IPS-18c (cell line): ENCODE measurements at regions not wholly inside any gene's neighbourhood (a gene's known extent, or its start where the extent isn't known, plus 50 kb on each side); places are given as distances from the start of the nearest gene placed in this dataset.

Experiments
- H3K4me3 ChIP-seq: 2 replicates; pipeline ENCODE4 v1.7.0; 2013; ENCODE audit warnings: low read depth, mild to moderate bottlenecking, low read length, moderate library complexity; ENCODE audit not compliant: insufficient read depth
- H3K9me3 ChIP-seq: one replicate; pipeline ENCODE4 v1.6.1; 2013; ENCODE audit warnings: mild to moderate bottlenecking, low read length, moderate library complexity; ENCODE audit not compliant: control insufficient read depth, insufficient read depth

GRCh38 chr20:17848249-17849048 is 120.1 kb downstream of the SNX5 start:
- no peaks in the 10 kb centered on the region for H3K9me3 ChIP-seq
- no peak overlapping the region for H3K4me3 ChIP-seq

GRCh38 chr20:17845701-17846475 is 122.7 kb downstream of the SNX5 start:
- no peaks in the 10 kb centered on the region for H3K9me3 ChIP-seq
- no peak overlapping the region for H3K4me3 ChIP-seq

- no peak overlapping the region for H3K4me3 ChIP-seq
- H3K9me3 ChIP-seq: no peaks in the 10 kb centered on the region
Measured at GRCh38 chr20:17844549-17845298, 123.9 kb downstream of the SNX5 start.

GRCh38 chr20:17844133-17844429 is 124.5 kb downstream of the SNX5 start:
- Histone ChIP-seq H3K9me3 (no peaks in the 10 kb centered on the region), H3K4me3 (no peak overlapping the region)

GRCh38 chr20:17843246-17844132 is 125.1 kb downstream of the SNX5 start:
- Histone ChIP-seq H3K4me3 (no peak overlapping the region), H3K9me3 (no peaks in the 10 kb centered on the region)

- Histone ChIP-seq H3K4me3 (no peak overlapping the region), H3K9me3 (no peaks in the 10 kb centered on the region)
Measured at GRCh38 chr20:17841751-17842215, 126.8 kb downstream of the SNX5 start.

GRCh38 chr20:17840423-17840822 is 128.2 kb downstream of the SNX5 start:
- Histone ChIP-seq H3K4me3 (no peak overlapping the region; the same call in 1 of the 2 replicates), H3K9me3 (no peaks in the 10 kb centered on the region)

- no peaks in the 10 kb centered on the region for H3K9me3 ChIP-seq
- H3K4me3 ChIP-seq: no peak overlapping the region
Measured at GRCh38 chr20:17838921-17839320, 129.7 kb downstream of the SNX5 start.

- H3K4me3 ChIP-seq: no peak overlapping the region
- H3K9me3 ChIP-seq: no peaks in the 10 kb centered on the region
Measured at GRCh38 chr20:17837179-17837578, 131.4 kb downstream of the SNX5 start.

GRCh38 chr20:17836303-17836861 is 132.2 kb downstream of the SNX5 start:
- H3K4me3 ChIP-seq: peak overlapping the region; percentile 4; the same call in 1 of the 2 replicates
- H3K9me3 ChIP-seq: no peaks in the 10 kb centered on the region

GRCh38 chr20:17835934-17836300 is 132.7 kb downstream of the SNX5 start:
- Histone ChIP-seq H3K9me3 (no peaks in the 10 kb centered on the region), H3K4me3 (0 out of 2 replicates have a peak overlapping the region, but pooled peaks have one; percentile 4)

GRCh38 chr20:17835240-17835933 is 133.2 kb downstream of the SNX5 start:
- Histone ChIP-seq H3K9me3 (no peaks in the 10 kb centered on the region), H3K4me3 (no peak overlapping the region)

- H3K9me3 ChIP-seq: no peaks in the 10 kb centered on the region
- no peak overlapping the region for H3K4me3 ChIP-seq
Measured at GRCh38 chr20:17834804-17835203, 133.8 kb downstream of the SNX5 start.

- H3K4me3 ChIP-seq: no peak overlapping the region
- H3K9me3 ChIP-seq: no peaks in the 10 kb centered on the region
Measured at GRCh38 chr20:17833036-17833674, 133.4 kb downstream of the BANF2 start.

GRCh38 chr20:17832236-17832915 is 132.6 kb downstream of the BANF2 start:
- H3K4me3 ChIP-seq: no peak overlapping the region
- no peaks in the 10 kb centered on the region for H3K9me3 ChIP-seq
